ENCODE measurements at regions not wholly inside any gene's neighbourhood (a gene's known extent, or its start where the extent isn't known, plus 50 kb on each side); places are given as distances from the start of the nearest gene placed in this dataset.

DNA sequence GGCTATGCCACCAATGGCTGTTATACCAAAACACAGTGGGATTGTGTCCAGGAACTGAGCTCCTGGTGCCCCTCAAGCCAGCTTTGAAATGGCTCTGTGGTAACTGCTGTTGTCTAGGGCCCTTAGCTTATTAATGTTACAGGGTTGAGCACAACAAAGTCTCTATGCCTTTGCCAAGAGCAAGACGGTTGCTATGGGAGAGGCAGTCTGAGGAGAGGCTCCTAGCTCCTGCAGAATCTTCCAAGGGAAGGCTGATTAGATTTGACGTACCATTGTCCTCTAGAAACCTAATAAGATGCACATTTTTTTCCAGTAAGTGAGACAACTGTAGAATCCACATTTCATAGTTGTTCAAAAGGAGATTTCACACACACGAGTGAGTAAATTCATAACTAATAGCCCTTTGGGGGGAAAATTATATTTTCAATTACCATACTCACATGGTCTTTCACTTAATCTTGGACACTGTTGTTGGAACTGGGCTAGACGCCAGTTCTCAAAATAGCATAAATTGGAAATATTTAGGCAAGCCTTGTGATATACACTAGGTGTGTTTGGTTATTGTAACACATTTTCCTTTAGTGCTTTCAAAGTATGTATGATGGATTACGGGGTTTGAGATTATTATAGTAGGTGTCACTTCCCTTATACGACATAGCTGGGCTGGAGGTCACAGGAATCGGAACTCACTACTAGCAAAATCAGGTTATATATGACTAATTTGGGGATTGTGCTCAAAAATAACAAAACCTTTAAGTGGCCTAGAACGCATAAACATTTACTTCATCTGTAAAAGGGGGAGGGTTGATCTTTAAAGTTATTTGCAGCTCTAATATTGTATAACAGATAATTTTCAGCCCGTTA lies 186.3 kb upstream of the EGFLAM start:
- TF ChIP-seq YY2 (tag by site-specific recombination; IDR thresholded peaks at IDR 0.05) (no peak), SETDB1 (IDR thresholded peaks at IDR 0.05; ENCODE audit: insufficient read length, low read length) (no peak), SCRT2 (tag by site-specific recombination; IDR thresholded peaks at IDR 0.05) (no peak), ZNF777 (tag by site-specific recombination; IDR thresholded peaks at IDR 0.05; ENCODE audit: borderline replicate concordance) (no peak), HIC1 (tag by site-specific recombination; IDR thresholded peaks at IDR 0.05) (no peak), YY1 (tag by site-specific recombination; IDR thresholded peaks at IDR 0.05) (no peak), IKZF3 (tag by site-specific recombination; IDR thresholded peaks at IDR 0.05) (no peak), KLF1 (tag by site-specific recombination; IDR thresholded peaks at IDR 0.05) (no peak)
- TF ChIP-seq, protein P1, sequence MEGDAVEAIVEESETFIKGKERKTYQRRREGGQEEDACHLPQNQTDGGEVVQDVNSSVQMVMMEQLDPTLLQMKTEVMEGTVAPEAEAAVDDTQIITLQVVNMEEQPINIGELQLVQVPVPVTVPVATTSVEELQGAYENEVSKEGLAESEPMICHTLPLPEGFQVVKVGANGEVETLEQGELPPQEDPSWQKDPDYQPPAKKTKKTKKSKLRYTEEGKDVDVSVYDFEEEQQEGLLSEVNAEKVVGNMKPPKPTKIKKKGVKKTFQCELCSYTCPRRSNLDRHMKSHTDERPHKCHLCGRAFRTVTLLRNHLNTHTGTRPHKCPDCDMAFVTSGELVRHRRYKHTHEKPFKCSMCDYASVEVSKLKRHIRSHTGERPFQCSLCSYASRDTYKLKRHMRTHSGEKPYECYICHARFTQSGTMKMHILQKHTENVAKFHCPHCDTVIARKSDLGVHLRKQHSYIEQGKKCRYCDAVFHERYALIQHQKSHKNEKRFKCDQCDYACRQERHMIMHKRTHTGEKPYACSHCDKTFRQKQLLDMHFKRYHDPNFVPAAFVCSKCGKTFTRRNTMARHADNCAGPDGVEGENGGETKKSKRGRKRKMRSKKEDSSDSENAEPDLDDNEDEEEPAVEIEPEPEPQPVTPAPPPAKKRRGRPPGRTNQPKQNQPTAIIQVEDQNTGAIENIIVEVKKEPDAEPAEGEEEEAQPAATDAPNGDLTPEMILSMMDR (tag by site-specific recombination; IDR thresholded peaks at IDR 0.05) = no peak
- TF ChIP-seq, protein P2, sequence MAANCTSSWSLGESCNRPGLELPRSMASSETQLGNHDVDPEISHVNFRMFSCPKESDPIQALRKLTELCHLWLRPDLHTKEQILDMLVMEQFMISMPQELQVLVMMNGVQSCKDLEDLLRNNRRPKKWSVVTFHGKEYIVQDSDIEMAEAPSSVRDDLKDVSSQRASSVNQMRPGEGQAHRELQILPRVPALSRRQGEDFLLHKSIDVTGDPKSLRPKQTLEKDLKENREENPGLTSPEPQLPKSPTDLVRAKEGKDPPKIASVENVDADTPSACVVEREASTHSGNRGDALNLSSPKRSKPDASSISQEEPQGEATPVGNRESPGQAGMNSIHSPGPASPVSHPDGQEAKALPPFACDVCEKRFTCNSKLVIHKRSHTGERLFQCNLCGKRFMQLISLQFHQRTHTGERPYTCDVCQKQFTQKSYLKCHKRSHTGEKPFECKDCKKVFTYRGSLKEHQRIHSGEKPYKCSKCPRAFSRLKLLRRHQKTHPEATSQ (tag by site-specific recombination; IDR thresholded peaks at IDR 0.05) = no peak
- TF ChIP-seq, protein P3, sequence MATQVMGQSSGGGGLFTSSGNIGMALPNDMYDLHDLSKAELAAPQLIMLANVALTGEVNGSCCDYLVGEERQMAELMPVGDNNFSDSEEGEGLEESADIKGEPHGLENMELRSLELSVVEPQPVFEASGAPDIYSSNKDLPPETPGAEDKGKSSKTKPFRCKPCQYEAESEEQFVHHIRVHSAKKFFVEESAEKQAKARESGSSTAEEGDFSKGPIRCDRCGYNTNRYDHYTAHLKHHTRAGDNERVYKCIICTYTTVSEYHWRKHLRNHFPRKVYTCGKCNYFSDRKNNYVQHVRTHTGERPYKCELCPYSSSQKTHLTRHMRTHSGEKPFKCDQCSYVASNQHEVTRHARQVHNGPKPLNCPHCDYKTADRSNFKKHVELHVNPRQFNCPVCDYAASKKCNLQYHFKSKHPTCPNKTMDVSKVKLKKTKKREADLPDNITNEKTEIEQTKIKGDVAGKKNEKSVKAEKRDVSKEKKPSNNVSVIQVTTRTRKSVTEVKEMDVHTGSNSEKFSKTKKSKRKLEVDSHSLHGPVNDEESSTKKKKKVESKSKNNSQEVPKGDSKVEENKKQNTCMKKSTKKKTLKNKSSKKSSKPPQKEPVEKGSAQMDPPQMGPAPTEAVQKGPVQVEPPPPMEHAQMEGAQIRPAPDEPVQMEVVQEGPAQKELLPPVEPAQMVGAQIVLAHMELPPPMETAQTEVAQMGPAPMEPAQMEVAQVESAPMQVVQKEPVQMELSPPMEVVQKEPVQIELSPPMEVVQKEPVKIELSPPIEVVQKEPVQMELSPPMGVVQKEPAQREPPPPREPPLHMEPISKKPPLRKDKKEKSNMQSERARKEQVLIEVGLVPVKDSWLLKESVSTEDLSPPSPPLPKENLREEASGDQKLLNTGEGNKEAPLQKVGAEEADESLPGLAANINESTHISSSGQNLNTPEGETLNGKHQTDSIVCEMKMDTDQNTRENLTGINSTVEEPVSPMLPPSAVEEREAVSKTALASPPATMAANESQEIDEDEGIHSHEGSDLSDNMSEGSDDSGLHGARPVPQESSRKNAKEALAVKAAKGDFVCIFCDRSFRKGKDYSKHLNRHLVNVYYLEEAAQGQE (tag by site-specific recombination; IDR thresholded peaks at IDR 0.05) = no peak

Data from HEK293 (cell line).